KMS-11 (cell line): ENCODE measurements at regions not wholly inside any gene's neighbourhood (a gene's known extent, or its start where the extent isn't known, plus 50 kb on each side); places are given as distances from the start of the nearest gene placed in this dataset.

Experiments used
- H2AFZ ChIP-seq: fragments of 200-600 bp; sonication (generic); 2 replicates; pipeline ENCODE4 v1.6.1; 2016; ENCODE audit warnings: antibody characterized with exemption, mixed run types, low read depth
- H3K27ac ChIP-seq: fragments of 200-600 bp; sonication (generic); 2 replicates; pipeline ENCODE4 v1.6.1; 2016; ENCODE audit warnings: mild to moderate bottlenecking, mixed run types
- H3K27me3 ChIP-seq: fragments of 200-600 bp; sonication (generic); 2 replicates; pipeline ENCODE4 v1.6.1; 2017; ENCODE audit warnings: mild to moderate bottlenecking, low read depth, mixed run types, moderate library complexity; ENCODE audit not compliant: insufficient read depth
- H3K36me3 ChIP-seq: fragments of 200-600 bp; sonication (generic); 2 replicates; pipeline ENCODE4 v1.6.1; 2017; ENCODE audit warnings: mild to moderate bottlenecking, mixed run types; ENCODE audit not compliant: insufficient read depth
- H3K4me1 ChIP-seq: fragments of 200-600 bp; sonication (generic); 2 replicates; pipeline ENCODE4 v1.6.1; 2016; ENCODE audit warnings: mild to moderate bottlenecking, low read depth, mixed run types; ENCODE audit not compliant: poor library complexity, severe bottlenecking
- H3K4me2 ChIP-seq: fragments of 200-600 bp; sonication (generic); 2 replicates; pipeline ENCODE4 v1.7.0; 2016; ENCODE audit warnings: mild to moderate bottlenecking, mixed run types
- H3K4me3 ChIP-seq: fragments of 200-600 bp; sonication (generic); IDR thresholded peaks from 2 replicates; pipeline ENCODE4 v1.6.1; 2017; ENCODE audit warnings: low read depth, low read length, mixed read lengths; ENCODE audit not compliant: insufficient read depth
- H3K79me2 ChIP-seq: fragments of 200-600 bp; sonication (generic); 2 replicates; pipeline ENCODE4 v1.6.1; 2016; ENCODE audit warnings: low read depth, mixed run types; ENCODE audit not compliant: insufficient read depth
- H3K9ac ChIP-seq: fragments of 200-600 bp; sonication (generic); 2 replicates; pipeline ENCODE4 v1.6.1; 2016; ENCODE audit warnings: mild to moderate bottlenecking, mixed run types
- H4K20me1 ChIP-seq: fragments of 200-600 bp; sonication (generic); 2 replicates; pipeline ENCODE4 v1.6.1; 2016; ENCODE audit warnings: mild to moderate bottlenecking, mixed run types; ENCODE audit not compliant: insufficient read depth
- TF ChIP-seq, protein P1 (sequence below): fragments of 200-600 bp; sonication (generic); conservative IDR thresholded peaks from 2 replicates; pipeline ENCODE4 v1.6.1; 2017; ENCODE audit warnings: low read depth, mild to moderate bottlenecking, antibody characterized with exemption, low read length, moderate library complexity, mixed read lengths

DNA sequence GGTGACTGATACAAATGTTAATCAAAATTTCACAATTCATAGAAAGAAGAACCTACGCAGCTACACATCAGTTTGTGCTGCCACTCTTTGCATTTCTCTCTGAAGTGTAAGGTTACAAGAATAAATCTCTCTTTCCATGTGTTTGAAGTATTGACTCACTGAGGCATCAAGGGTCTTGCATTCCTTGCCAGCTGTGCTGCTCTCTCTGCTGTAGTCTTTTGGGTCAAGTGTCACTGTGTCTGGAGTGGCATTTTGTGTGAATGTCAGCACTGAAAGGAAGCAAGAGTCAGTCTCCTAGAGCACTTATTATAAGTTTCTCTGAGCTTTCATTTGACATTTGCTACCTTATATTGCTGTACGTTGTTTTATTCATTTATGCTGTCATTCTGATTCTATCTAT, 1696.1 kb upstream of the LRRTM1 start:
- Histone ChIP-seq H3K4me3 (no peak overlapping the region), H3K4me1 (no peaks in the 10 kb centered on the region), H3K9ac (no peak overlapping the region), H3K36me3 (no peaks in the 10 kb centered on the region), H3K79me2 (no peaks in the 10 kb centered on the region), H2AFZ (no peak overlapping the region), H3K27me3 (no peaks in the 10 kb centered on the region), H3K27ac (no peak overlapping the region), H3K4me2 (no peak overlapping the region), H4K20me1 (no peaks in the 10 kb centered on the region)
- TF ChIP-seq, protein P1, sequence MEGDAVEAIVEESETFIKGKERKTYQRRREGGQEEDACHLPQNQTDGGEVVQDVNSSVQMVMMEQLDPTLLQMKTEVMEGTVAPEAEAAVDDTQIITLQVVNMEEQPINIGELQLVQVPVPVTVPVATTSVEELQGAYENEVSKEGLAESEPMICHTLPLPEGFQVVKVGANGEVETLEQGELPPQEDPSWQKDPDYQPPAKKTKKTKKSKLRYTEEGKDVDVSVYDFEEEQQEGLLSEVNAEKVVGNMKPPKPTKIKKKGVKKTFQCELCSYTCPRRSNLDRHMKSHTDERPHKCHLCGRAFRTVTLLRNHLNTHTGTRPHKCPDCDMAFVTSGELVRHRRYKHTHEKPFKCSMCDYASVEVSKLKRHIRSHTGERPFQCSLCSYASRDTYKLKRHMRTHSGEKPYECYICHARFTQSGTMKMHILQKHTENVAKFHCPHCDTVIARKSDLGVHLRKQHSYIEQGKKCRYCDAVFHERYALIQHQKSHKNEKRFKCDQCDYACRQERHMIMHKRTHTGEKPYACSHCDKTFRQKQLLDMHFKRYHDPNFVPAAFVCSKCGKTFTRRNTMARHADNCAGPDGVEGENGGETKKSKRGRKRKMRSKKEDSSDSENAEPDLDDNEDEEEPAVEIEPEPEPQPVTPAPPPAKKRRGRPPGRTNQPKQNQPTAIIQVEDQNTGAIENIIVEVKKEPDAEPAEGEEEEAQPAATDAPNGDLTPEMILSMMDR = no peak

DNA sequence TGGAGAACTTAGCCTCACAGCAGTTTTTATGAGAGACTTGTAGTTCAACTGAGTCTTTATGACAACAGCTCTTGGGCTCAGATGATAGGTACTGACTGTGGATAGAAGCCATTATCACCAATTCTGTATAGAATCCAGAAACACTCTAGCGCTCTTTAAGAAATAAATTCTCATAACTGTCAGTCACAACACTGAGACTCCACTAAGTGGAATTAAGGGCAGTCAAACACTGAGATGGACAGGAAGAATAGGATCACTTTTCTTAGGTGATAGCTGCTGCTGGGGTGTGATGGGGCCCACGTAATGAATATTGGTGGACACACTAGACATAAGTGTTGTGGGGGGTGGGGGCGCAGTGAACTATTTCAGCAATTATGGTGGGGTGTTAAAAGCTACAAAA, 1691.8 kb upstream of the LRRTM1 start:
- Histone ChIP-seq H3K36me3 (no peaks in the 10 kb centered on the region), H3K4me3 (no peak overlapping the region), H3K27me3 (no peaks in the 10 kb centered on the region), H3K4me2 (no peak overlapping the region), H3K9ac (no peak overlapping the region), H3K79me2 (no peaks in the 10 kb centered on the region), H3K4me1 (no peaks in the 10 kb centered on the region), H2AFZ (no peak overlapping the region), H4K20me1 (no peaks in the 10 kb centered on the region), H3K27ac (no peak overlapping the region)
- TF ChIP-seq, protein P1 = no peak

- Histone ChIP-seq H3K4me1 (no peaks in the 10 kb centered on the region), H3K79me2 (no peaks in the 10 kb centered on the region), H4K20me1 (no peaks in the 10 kb centered on the region), H3K9ac (no peak overlapping the region), H3K4me2 (no peak overlapping the region), H2AFZ (no peak overlapping the region), H3K36me3 (no peaks in the 10 kb centered on the region), H3K4me3 (no peak overlapping the region), H3K27ac (no peak overlapping the region), H3K27me3 (no peaks in the 10 kb centered on the region)
- TF ChIP-seq, protein P1 = no peak
Observed at GRCh38 chr2:81991282-81991681, 1686.7 kb upstream of the LRRTM1 start.

DNA sequence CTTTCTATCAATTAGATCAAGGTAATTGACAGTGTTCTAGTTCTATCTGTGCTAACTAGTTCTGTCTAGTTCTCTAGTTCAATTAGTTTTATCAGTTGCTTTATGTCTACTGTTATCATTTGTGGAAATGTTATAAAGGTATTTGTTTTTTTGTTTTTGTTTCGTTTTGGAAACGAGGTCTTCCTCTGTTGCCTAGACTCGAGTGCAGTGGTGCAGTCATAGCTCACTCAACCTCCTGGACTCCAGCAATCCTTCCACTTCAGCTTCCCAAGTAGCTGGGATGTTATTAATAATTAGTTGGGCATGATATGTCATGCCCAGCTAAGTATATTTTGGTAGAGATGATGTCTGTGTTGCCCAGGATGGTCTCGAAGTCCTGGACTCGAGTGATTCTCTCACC, 1682.8 kb upstream of the LRRTM1 start:
- TF ChIP-seq, protein P1 = no peak
- H2AFZ ChIP-seq = no peak overlapping the region

More for the DNA sequence above, 1682.8 kb upstream of the LRRTM1 start:
- Histone ChIP-seq H3K4me2 (no peak overlapping the region), H3K79me2 (no peaks in the 10 kb centered on the region), H3K4me1 (no peaks in the 10 kb centered on the region), H3K27ac (no peak overlapping the region), H4K20me1 (no peaks in the 10 kb centered on the region), H3K36me3 (no peaks in the 10 kb centered on the region), H3K4me3 (no peak overlapping the region), H3K27me3 (no peaks in the 10 kb centered on the region), H3K9ac (no peak overlapping the region)
